Breast epithelium (tissue), 3 donors: ENCODE measurements at regions not wholly inside any gene's neighbourhood (a gene's known extent, or its start where the extent isn't known, plus 50 kb on each side); places are given as distances from the start of the nearest gene placed in this dataset.

Experiments
- POLR2A ChIP-seq: fragments of 450-650 bp; IDR thresholded peaks from one replicate; pipeline ENCODE4 v1.6.1; 2016; ENCODE audit warnings: antibody characterized with exemption, mild to moderate bottlenecking, moderate library complexity
- TF ChIP-seq, protein P1 (sequence below), 3 donors: fragments of 450-650 bp; IDR thresholded peaks; one replicate each; pipeline ENCODE4 v1.5.1; 2016 to 2017; ENCODE audit warnings: antibody characterized with exemption in 3 of 3, mild to moderate bottlenecking in 3 of 3, moderate library complexity in 3 of 3

GRCh38 chr10:78804411-78805032 lies 264.2 kb upstream of the ZMIZ1 start:
- TF ChIP-seq, protein P1, sequence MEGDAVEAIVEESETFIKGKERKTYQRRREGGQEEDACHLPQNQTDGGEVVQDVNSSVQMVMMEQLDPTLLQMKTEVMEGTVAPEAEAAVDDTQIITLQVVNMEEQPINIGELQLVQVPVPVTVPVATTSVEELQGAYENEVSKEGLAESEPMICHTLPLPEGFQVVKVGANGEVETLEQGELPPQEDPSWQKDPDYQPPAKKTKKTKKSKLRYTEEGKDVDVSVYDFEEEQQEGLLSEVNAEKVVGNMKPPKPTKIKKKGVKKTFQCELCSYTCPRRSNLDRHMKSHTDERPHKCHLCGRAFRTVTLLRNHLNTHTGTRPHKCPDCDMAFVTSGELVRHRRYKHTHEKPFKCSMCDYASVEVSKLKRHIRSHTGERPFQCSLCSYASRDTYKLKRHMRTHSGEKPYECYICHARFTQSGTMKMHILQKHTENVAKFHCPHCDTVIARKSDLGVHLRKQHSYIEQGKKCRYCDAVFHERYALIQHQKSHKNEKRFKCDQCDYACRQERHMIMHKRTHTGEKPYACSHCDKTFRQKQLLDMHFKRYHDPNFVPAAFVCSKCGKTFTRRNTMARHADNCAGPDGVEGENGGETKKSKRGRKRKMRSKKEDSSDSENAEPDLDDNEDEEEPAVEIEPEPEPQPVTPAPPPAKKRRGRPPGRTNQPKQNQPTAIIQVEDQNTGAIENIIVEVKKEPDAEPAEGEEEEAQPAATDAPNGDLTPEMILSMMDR (IDR thresholded peaks at IDR 0.05): no peak
- no peak for TF ChIP-seq POLR2A
